ENCODE measurements at regions not wholly inside any gene's neighbourhood (a gene's known extent, or its start where the extent isn't known, plus 50 kb on each side); places are given as distances from the start of the nearest gene placed in this dataset.
"Not testable (repeated sequence)": the region's sequence is repeated elsewhere in the genome, so short reads cannot be mapped to it uniquely, and the experiment has no call there.

DNA sequence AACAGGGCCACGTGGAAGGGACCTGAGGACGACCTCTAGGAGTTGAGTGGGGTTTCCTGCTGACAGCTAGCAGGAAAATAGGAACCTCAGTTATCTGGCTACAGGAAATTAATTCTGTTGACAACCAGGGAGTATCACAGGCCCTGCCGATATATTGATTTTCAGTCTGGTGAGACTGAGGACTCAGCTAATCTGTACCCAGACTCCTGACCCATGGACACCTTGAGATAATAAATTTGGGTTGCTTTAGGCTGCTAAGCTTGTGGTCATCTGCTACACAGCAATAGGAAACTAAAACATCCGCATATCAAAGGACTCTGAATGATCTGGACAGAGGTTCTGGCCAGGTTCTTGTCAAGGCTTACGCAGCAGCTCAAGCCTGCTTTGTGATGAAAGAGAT, 80.8 kb upstream of the CNEP1R1 start:
- DNase-seq = no peak

- no peak for DNase-seq
These were observed 76.9 kb upstream of the CNEP1R1 start for GRCh38 chr16:49947907-49948678.

- DNase-seq = no peak
These were observed 73.3 kb upstream of the CNEP1R1 start for GRCh38 chr16:49951574-49952195.

DNA sequence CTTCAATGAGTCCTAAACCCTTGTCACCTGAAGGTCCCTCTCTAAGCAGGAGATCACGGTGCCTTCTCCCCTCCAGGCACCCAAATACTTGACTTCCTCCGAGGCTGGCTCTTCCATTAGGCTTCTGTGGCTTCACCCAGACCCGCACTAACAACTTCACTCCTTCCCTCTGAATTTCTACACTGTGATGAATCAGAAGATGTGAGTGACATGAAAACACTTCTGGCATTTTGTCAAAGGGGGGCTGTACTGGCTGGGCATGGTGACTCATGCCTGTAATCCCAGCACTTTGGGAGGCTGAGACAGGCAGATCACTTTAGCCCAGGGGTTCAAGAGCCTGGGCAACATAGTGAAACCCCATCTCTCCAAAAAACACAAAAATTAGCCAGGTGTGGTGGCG, 72.6 kb upstream of the CNEP1R1 start:
- DNase-seq = no peak

- DNase-seq = no peak
These were observed 71.9 kb upstream of the CNEP1R1 start for GRCh38 chr16:49953090-49953489.

DNA sequence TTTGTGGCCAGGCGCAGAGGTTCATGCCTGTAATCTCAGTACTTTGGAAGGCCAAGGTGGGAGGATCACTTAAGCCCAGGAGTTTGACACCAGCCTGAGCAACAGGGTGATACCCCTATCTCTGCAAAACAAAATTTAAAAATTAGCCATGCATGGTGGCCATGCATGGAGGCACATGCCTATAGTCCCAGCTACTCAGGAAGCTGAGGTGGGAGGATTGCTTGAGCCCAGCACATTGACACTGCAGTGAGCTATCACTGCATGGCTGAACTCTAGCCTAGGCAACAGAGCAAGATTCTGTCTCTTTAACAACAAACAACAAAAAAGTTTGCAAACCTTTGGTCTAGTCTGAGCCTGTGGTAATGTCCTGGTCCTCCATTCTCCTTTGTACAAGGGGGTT, 69.2 kb upstream of the CNEP1R1 start:
- no peak for DNase-seq

DNA sequence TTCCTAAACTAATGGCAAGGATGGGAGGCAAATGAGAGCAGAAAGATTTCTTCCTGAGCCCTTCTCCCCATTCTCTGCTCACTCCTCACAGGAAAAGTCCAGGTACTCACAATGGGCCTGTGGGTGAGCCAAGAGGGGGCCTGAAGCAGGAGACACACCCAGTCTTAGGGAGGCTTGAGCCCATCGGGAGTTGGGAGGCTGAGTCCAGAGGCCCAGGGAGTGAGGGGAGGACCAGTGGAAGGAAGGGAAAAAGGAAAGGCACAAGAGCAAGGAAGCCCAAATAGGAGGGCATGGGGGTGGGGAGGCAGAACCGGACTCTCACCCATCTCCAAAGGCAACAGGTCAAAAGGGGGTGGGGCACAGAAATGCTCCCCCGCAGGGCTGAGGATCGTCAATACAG, 68.1 kb upstream of the CNEP1R1 start:
- no peak for DNase-seq

- no peak for DNase-seq
These were observed 66.6 kb upstream of the CNEP1R1 start for GRCh38 chr16:49958448-49958847.

GRCh38 chr16:49959552-49960277, 65.3 kb upstream of the CNEP1R1 start:
- DNase-seq = no peak

DNA sequence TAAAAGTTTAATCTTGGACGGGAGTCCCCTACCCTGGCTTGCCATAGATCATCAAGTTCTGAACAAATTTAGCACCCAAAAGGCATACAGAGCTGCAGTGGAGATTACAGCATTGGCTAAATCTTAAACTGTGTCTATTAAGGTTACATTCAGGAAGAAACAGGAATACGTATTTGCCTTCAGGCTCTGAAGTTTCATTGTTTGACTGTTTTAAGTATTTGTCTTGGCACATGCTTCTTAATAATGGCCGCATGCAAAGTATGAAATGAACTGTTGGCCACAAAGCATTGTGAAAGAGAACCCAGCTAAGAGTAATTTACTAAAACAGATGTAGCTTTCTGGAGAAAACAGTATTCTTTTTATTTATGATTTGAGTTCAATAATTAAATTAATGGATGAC, 63.9 kb upstream of the CNEP1R1 start:
- DNase-seq = no peak

DNA sequence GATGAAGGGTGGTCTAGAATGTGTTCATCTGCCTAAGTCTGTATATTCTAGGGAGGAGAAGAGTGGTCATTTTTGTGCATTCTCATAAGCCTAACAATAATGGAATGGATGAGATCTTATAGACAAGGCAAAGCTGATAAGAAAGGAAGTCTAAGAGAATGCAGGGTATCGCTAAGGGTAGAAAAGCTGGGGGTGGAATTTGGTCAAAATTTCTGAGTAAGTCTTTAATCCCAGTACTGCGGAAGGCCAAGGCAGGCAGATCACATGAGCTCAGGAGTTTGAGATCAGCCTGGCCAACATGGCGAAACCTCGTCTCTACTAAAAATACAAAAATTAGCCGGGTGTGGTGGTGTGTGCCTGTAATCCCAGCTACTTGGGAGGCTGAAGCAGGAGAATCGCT, 62.5 kb upstream of the CNEP1R1 start:
- not testable (repeated sequence) for DNase-seq

- DNase-seq = no peak
These were observed 60.7 kb upstream of the CNEP1R1 start for GRCh38 chr16:49964316-49964715.

DNA sequence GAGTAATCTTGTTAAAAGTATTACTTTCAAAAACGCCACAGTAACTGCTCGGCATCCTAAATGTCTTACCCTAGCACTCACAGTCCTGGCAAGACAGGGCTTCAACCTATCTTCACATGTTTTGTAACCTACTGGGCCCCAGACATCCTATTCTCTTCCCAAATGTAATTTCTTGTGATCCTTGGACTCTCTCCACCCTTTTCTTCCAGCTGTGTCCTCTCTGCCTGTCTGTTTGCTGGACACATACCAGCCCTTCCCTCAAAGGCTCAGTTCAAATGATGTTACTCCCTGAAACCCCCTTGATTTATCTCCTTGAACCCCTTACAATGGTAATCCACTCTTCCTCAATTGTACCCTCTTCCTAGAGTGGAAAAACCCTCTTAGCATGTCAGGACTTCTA, 60.1 kb upstream of the CNEP1R1 start:
- no peak for DNase-seq

GRCh38 chr16:49967012-49967559, 57.9 kb upstream of the CNEP1R1 start:
- no peak for DNase-seq

DNA sequence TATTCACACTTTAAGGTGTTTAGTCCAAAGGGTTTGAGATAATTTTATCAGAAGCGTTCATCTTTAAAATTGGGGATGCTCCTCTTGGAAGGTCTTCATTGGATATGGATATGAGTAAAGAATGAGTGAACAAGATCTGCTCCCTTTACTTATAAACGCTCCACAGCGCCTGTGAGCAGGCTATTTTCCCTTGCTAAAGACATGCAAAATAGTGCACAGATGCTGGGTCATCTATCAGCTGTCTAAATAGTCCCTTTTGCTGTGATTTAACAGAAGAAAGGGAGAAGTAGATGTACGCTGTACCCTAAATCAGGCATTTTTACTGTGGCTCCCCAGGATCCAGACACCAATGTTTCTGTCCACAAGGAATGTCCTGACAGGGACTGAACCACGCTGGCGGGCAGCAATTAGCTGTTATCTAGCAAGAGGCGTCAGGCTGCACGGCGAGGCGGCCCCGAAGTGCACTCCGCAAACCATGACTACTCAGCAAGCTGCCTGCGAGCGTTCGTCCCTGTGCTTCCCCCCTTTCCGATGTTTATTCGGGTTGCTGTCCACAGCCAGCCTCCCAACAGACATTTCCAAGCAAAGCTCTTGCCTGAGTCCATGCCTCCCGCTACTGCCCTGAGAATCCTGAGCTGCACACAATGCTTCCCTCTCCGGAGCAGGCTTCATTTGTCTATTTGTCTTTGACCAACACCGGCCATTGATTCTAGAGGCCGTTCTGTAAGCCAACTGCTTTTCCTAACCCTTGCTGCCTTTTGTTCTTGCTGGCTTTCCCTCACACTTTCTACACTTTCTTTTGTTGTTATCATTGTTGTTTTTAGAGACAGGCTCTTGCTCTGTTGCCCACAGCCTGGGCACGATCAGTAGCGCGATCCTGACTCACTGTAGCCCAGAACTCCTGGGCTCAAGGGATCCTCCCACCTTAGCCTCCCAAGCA, 55.7 kb upstream of the CNEP1R1 start:
- no peak for DNase-seq

- no peak for DNase-seq
These were observed 54.1 kb upstream of the CNEP1R1 start for GRCh38 chr16:49970797-49971431.

GRCh38 chr16:49972280-49972679, 52.7 kb upstream of the CNEP1R1 start:
- DNase-seq = no peak

- no peak for DNase-seq
These were observed 52.1 kb upstream of the CNEP1R1 start for GRCh38 chr16:49972961-49973360.

All from activated CD4-positive, alpha-beta T cell treated with anti-CD3 and anti-CD28 coated beads, Interleukin-10, Interleukin-2, amounts not matched to agents 100 ng/mL and 50 ng/mL, durations not matched to agents 16 hours and 8 hours (primary cell).